GM23338 (cell line): ENCODE measurements at regions not wholly inside any gene's neighbourhood (a gene's known extent, or its start where the extent isn't known, plus 50 kb on each side); places are given as distances from the start of the nearest gene placed in this dataset.
A peak's percentile ranks its signal among the peaks of the same experiment; 100 is the strongest.
"Not testable (repeated sequence)": the region's sequence is repeated elsewhere in the genome, so short reads cannot be mapped to it uniquely, and the experiment has no call there.

Experiments used
- ATAC-seq: fragments of 200-7000 bp; cut with Tn5 transposase; 3 replicates; pipeline ENCODE4 v1.9.1; 2020
- DNase-seq: peaks from one replicate; pipeline ENCODE4 v3.0.0-alpha.2; 2015; ENCODE audit warnings: low spot score
- H2AFZ ChIP-seq: fragments of 200-600 bp; sonication (generic); 2 replicates; pipeline ENCODE4 v1.8.0; 2016; ENCODE audit warnings: antibody characterized with exemption, mild to moderate bottlenecking, moderate library complexity
- H3F3A ChIP-seq: fragments of 200-600 bp; sonication (generic); replicated peaks from 2 replicates; pipeline ENCODE4 v1.8.0; 2017; ENCODE audit warnings: antibody characterized with exemption, mixed run types, low read depth
- H3K27ac ChIP-seq: fragments of 200-600 bp; sonication (generic); 2 replicates; pipeline ENCODE4 v1.6.1; 2016; ENCODE audit warnings: low read depth
- H3K27me3 ChIP-seq: fragments of 200-600 bp; sonication (generic); 2 replicates; pipeline ENCODE4 v1.8.0; 2016; ENCODE audit warnings: mild to moderate bottlenecking, mixed run types, moderate library complexity; ENCODE audit not compliant: insufficient read depth
- H3K36me3 ChIP-seq: fragments of 200-600 bp; sonication (generic); 2 replicates; pipeline ENCODE4 v1.8.0; 2016; ENCODE audit warnings: mild to moderate bottlenecking; ENCODE audit not compliant: insufficient read depth
- H3K4me1 ChIP-seq: fragments of 200-600 bp; sonication (generic); 2 replicates; pipeline ENCODE4 v1.8.0; 2016; ENCODE audit warnings: mild to moderate bottlenecking, moderate library complexity; ENCODE audit not compliant: insufficient read depth
- H3K4me2 ChIP-seq: fragments of 200-600 bp; sonication (generic); 2 replicates; pipeline ENCODE4 v1.7.1; 2017; ENCODE audit warnings: mixed run types
- H3K4me3 ChIP-seq: fragments of 200-600 bp; sonication (generic); 2 replicates; pipeline ENCODE4 v1.6.1; 2016; ENCODE audit warnings: mixed run types
- H3K79me2 ChIP-seq: fragments of 200-600 bp; sonication (generic); replicated peaks from 2 replicates; pipeline ENCODE4 v1.8.0; 2017; ENCODE audit warnings: mild to moderate bottlenecking; ENCODE audit not compliant: insufficient read depth
- H3K9me2 ChIP-seq: fragments of 200-600 bp; sonication (generic); 2 replicates; pipeline ENCODE4 v1.8.0; 2017; ENCODE audit not compliant: insufficient read depth
- H4K20me1 ChIP-seq: fragments of 200-600 bp; sonication (generic); replicated peaks from 2 replicates; pipeline ENCODE4 v1.8.0; 2017; ENCODE audit warnings: mild to moderate bottlenecking; ENCODE audit not compliant: insufficient read depth
- H3K27ac Mint-ChIP-seq: 2 replicates; pipeline ENCODE4 v1.8.0; 2020; ENCODE audit warnings: inconsistent platforms, mild to moderate bottlenecking, moderate library complexity, mixed read lengths
- H3K27me3 Mint-ChIP-seq: 3 replicates; pipeline ENCODE4 v1.8.0; 2022; ENCODE audit warnings: low read depth, mild to moderate bottlenecking, moderate library complexity, mixed read lengths, inconsistent platforms; ENCODE audit not compliant: insufficient read depth, poor library complexity
- H3K36me3 Mint-ChIP-seq: 3 replicates; pipeline ENCODE4 v1.8.0; 2021; ENCODE audit warnings: low read depth, mild to moderate bottlenecking, inconsistent platforms, moderate library complexity, mixed read lengths
- H3K4me1 Mint-ChIP-seq: 3 replicates; pipeline ENCODE4 v1.8.0; 2020; ENCODE audit warnings: mild to moderate bottlenecking, inconsistent platforms, mixed read lengths
- H3K4me3 Mint-ChIP-seq: 3 replicates; pipeline ENCODE4 v1.8.0; 2021; ENCODE audit warnings: moderate library complexity, mild to moderate bottlenecking, inconsistent platforms, mixed read lengths
- H3K9me3 Mint-ChIP-seq: 3 replicates; pipeline ENCODE4 v1.8.0; 2020; ENCODE audit warnings: moderate library complexity, mild to moderate bottlenecking, inconsistent platforms, mixed read lengths
- CREB1 ChIP-seq: fragments of 250-450 bp; sonication (Bioruptor Pico); IDR thresholded peaks from 2 replicates; pipeline ENCODE4 v1.5.0; 2020; ENCODE audit warnings: low read depth, mild to moderate bottlenecking, moderate library complexity
- EZH2 ChIP-seq: fragments of 200-600 bp; sonication (generic); IDR thresholded peaks from one replicate; pipeline ENCODE4 v1.8.0; 2017; ENCODE audit warnings: antibody characterized with exemption, mild to moderate bottlenecking, low read depth; ENCODE audit not compliant: unreplicated experiment
- NANOG ChIP-seq: IDR thresholded peaks from 2 replicates; pipeline ENCODE4 v1.6.1; 2016; ENCODE audit warnings: antibody characterized with exemption, borderline replicate concordance
- POLR2AphosphoS5 ChIP-seq: IDR thresholded peaks from 2 replicates; pipeline ENCODE4 v1.6.1; 2016; ENCODE audit warnings: antibody characterized with exemption, low read depth
- STAT1 ChIP-seq: IDR thresholded peaks from one replicate; pipeline ENCODE4 v1.6.1; 2016; ENCODE audit warnings: antibody characterized with exemption; ENCODE audit not compliant: unreplicated experiment
- TF ChIP-seq, protein P1 (sequence below): fragments of 250-450 bp; sonication (Bioruptor Pico); IDR thresholded peaks from 2 replicates; pipeline ENCODE4 v1.5.0; 2020; ENCODE audit warnings: mild to moderate bottlenecking, moderate library complexity
- TF ChIP-seq, protein P2 (sequence below), 2 experiments: fragments of 200-600 bp in 1 of 2; sonication (generic) in 1 of 2; conservative IDR thresholded peaks; 2 replicates each; pipeline versions ENCODE4 v1.5.1 to v1.6.1; 2016 to 2017; ENCODE audit warnings: antibody characterized with exemption in 2 of 2, low read depth in 2 of 2, mild to moderate bottlenecking in 2 of 2, moderate library complexity in 1 of 2

DNA sequence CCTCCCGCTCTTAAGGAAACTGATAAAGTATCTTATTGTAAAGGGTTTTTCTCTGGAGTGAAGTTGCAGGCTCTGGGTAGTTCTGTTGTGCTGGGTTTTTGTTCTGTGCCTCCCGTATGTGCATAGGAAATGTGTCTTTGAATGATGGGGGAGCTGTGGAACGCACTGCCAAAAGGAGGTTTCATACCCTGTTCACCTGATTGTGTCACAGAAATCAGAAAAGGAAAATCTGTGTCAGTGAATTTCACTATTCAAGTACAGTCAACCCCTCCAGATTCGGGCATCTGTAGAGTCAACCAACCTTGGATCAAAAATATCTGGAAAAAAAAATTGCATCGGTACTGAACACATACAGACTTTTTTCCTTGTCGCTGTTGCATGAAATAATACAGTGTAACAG, 127.8 kb downstream of the MRPL57 start (continued):
- TF ChIP-seq EZH2: no peak

DNA sequence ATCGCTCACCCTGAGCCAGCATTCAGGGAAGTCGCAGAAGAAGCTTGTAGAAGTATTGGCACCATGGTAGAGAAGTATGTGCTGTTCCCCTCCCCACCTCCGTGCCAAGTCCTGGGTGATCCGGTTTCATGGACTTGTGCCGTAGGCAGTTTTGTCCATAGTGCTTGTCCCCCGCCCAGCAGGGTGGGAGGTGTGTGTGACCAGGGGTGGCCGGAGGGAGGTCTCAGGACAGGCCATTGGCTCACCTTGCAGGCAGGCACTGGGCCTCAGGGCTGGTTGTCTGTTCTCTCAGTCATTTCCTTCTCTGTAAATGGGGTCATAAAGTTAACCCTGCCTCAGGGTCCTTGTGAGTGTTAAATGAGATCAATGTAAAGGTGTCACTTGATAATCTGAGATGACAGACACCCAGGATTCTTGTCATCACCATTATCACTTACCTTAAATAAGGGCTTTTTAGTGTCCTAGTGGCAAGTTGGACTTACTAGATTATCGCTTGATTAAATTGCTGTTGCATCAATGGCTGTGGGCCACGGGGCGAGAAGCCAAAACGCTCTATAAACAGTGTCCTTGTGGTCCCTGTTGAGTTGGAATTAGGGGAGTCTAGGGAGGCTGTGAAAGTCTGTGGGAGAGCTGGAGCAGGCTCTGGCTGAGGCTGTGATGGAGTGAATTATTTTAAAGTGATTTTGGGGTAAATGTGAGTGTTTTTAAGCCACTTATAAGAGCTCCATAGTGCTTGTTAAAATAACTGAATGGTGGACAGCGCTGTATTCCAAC, 130.0 kb downstream of the MRPL57 start:
- not testable (repeated sequence) for H3K36me3 ChIP-seq, H3K9me3 Mint-ChIP-seq, H3K27ac ChIP-seq, H3K27me3 ChIP-seq, H3K9me2 ChIP-seq, H3K4me3 ChIP-seq, H2AFZ ChIP-seq, H3K79me2 ChIP-seq, DNase-seq, H3K27me3 Mint-ChIP-seq, H4K20me1 ChIP-seq, H3K36me3 Mint-ChIP-seq, H3F3A ChIP-seq
- Histone ChIP-seq H3K4me1 (peaks cover 22% of the 10 kb centered on the region), H3K4me2 (peak overlapping the region; percentile 33)
- Mint-ChIP-seq H3K27ac (peak overlapping the region; percentile 72; the same call in 1 of the 2 replicates), H3K4me1 (peaks cover 29% of the 10 kb centered on the region), H3K4me3 (peak overlapping the region; percentile 39; the same call in 1 of the 3 replicates)
- peak; percentile 68 for ATAC-seq

DNA sequence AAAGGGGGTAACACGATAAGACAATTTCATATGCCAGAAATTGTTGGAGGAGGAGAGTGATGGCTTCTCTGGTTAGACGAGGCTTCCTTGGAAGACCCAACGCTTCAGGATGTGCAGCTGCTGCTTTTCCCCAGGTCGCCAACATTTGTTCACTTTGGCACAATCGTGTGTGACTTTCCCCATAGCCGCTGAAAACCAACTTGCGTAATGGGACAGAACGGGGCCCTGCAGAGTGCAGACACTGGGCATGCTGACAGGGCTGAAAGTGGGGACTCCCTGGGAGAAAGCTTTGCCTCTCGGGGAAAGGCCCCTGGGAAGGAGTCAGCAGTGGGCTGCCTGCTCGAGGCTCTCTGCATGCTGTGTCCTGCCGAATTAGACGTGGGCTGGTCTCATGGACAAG, 130.7 kb downstream of the MRPL57 start:
- not testable (repeated sequence) for H3K36me3 Mint-ChIP-seq, H3K27me3 Mint-ChIP-seq

DNA sequence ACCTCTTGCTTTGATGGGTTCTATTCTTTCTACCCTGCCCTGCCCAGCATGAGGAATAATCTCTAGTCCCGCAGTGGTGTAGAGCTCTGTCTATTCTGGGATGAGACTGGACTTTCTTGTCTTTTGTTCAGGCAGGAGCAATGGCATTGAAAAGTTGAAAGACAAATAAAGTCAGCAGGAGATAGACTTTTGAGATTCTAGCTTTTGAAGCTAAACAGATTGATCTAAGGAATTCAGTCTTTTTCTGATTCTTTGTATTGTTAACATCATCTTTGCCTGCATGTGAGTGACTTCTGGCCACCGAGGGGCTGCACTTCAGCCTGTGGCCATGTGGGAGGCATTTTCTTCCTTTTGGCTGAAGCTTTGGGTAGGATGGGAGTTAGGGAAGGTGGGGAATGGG, 132.4 kb downstream of the MRPL57 start:
- Histone ChIP-seq H3K9me2 (no peaks in the 10 kb centered on the region), H4K20me1 (no peaks in the 10 kb centered on the region), H2AFZ (no peak overlapping the region), H3K79me2 (peaks cover 4% of the 10 kb centered on the region; the same call in 1 of the 2 replicates), H3F3A (no peaks in the 10 kb centered on the region), H3K4me2 (0 out of 2 replicates have a peak overlapping the region, but pooled peaks have one; percentile 14), H3K4me1 (peaks cover 22% of the 10 kb centered on the region), H3K27me3 (no peaks in the 10 kb centered on the region), H3K4me3 (no peak overlapping the region), H3K36me3 (no peaks in the 10 kb centered on the region), H3K27ac (no peak overlapping the region)
- DNase-seq: no peak
- Mint-ChIP-seq H3K27ac (no peak overlapping the region), H3K9me3 (no peaks in the 10 kb centered on the region), H3K36me3 (no peaks in the 10 kb centered on the region; the same call in 2 of the 3 replicates), H3K27me3 (peaks cover 3% of the 10 kb centered on the region), H3K4me3 (no peak overlapping the region), H3K4me1 (peaks cover 29% of the 10 kb centered on the region)
- peak; percentile 53 for ATAC-seq
- TF ChIP-seq STAT1: no peak
- TF ChIP-seq, protein P1, sequence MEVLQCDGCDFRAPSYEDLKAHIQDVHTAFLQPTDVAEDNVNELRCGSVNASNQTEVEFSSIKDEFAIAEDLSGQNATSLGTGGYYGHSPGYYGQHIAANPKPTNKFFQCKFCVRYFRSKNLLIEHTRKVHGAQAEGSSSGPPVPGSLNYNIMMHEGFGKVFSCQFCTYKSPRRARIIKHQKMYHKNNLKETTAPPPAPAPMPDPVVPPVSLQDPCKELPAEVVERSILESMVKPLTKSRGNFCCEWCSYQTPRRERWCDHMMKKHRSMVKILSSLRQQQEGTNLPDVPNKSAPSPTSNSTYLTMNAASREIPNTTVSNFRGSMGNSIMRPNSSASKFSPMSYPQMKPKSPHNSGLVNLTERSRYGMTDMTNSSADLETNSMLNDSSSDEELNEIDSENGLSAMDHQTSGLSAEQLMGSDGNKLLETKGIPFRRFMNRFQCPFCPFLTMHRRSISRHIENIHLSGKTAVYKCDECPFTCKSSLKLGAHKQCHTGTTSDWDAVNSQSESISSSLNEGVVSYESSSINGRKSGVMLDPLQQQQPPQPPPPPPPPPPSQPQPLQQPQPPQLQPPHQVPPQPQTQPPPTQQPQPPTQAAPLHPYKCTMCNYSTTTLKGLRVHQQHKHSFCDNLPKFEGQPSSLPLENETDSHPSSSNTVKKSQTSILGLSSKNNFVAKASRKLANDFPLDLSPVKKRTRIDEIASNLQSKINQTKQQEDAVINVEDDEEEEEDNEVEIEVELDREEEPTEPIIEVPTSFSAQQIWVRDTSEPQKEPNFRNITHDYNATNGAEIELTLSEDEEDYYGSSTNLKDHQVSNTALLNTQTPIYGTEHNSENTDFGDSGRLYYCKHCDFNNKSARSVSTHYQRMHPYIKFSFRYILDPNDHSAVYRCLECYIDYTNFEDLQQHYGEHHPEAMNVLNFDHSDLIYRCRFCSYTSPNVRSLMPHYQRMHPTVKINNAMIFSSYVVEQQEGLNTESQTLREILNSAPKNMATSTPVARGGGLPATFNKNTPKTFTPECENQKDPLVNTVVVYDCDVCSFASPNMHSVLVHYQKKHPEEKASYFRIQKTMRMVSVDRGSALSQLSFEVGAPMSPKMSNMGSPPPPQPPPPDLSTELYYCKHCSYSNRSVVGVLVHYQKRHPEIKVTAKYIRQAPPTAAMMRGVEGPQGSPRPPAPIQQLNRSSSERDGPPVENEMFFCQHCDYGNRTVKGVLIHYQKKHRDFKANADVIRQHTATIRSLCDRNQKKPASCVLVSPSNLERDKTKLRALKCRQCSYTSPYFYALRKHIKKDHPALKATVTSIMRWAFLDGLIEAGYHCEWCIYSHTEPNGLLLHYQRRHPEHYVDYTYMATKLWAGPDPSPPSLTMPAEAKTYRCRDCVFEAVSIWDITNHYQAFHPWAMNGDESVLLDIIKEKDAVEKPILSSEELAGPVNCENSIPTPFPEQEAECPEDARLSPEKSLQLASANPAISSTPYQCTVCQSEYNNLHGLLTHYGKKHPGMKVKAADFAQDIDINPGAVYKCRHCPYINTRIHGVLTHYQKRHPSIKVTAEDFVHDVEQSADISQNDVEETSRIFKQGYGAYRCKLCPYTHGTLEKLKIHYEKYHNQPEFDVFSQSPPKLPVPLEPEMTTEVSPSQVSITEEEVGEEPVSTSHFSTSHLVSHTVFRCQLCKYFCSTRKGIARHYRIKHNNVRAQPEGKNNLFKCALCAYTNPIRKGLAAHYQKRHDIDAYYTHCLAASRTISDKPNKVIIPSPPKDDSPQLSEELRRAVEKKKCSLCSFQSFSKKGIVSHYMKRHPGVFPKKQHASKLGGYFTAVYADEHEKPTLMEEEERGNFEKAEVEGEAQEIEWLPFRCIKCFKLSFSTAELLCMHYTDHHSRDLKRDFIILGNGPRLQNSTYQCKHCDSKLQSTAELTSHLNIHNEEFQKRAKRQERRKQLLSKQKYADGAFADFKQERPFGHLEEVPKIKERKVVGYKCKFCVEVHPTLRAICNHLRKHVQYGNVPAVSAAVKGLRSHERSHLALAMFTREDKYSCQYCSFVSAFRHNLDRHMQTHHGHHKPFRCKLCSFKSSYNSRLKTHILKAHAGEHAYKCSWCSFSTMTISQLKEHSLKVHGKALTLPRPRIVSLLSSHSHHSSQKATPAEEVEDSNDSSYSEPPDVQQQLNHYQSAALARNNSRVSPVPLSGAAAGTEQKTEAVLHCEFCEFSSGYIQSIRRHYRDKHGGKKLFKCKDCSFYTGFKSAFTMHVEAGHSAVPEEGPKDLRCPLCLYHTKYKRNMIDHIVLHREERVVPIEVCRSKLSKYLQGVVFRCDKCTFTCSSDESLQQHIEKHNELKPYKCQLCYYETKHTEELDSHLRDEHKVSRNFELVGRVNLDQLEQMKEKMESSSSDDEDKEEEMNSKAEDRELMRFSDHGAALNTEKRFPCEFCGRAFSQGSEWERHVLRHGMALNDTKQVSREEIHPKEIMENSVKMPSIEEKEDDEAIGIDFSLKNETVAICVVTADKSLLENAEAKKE (CRISPR knock-in tag): no peak
- TF ChIP-seq CREB1 (CRISPR knock-in tag): no peak
- no peak for TF ChIP-seq NANOG
- TF ChIP-seq, protein P2, sequence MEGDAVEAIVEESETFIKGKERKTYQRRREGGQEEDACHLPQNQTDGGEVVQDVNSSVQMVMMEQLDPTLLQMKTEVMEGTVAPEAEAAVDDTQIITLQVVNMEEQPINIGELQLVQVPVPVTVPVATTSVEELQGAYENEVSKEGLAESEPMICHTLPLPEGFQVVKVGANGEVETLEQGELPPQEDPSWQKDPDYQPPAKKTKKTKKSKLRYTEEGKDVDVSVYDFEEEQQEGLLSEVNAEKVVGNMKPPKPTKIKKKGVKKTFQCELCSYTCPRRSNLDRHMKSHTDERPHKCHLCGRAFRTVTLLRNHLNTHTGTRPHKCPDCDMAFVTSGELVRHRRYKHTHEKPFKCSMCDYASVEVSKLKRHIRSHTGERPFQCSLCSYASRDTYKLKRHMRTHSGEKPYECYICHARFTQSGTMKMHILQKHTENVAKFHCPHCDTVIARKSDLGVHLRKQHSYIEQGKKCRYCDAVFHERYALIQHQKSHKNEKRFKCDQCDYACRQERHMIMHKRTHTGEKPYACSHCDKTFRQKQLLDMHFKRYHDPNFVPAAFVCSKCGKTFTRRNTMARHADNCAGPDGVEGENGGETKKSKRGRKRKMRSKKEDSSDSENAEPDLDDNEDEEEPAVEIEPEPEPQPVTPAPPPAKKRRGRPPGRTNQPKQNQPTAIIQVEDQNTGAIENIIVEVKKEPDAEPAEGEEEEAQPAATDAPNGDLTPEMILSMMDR (conservative IDR thresholded peaks at IDR 0.05; ENCODE audit: low read depth in 2 of 2): no peak
- TF ChIP-seq POLR2AphosphoS5: no peak

More for the DNA sequence above, 130.7 kb downstream of the MRPL57 start:
- H3K4me2 ChIP-seq, H3K9me2 ChIP-seq, H3K27me3 ChIP-seq, DNase-seq, H3F3A ChIP-seq, H3K79me2 ChIP-seq, H3K4me3 Mint-ChIP-seq, H3K4me3 ChIP-seq, H3K27ac Mint-ChIP-seq, H3K9me3 Mint-ChIP-seq, H3K36me3 ChIP-seq, H3K27ac ChIP-seq, H2AFZ ChIP-seq, H4K20me1 ChIP-seq: not testable (repeated sequence)
- H3K4me1 ChIP-seq: peaks cover 22% of the 10 kb centered on the region
- ATAC-seq: peak; percentile 30; the same call in 1 of the 3 replicates
- peaks cover 29% of the 10 kb centered on the region for H3K4me1 Mint-ChIP-seq
